ENCODE measurements at regions not wholly inside any gene's neighbourhood (a gene's known extent, or its start where the extent isn't known, plus 50 kb on each side); places are given as distances from the start of the nearest gene placed in this dataset.

- no peak for TF ChIP-seq CTCF (IDR thresholded peaks at IDR 0.05)
- TF ChIP-seq POLR2AphosphoS5 (IDR thresholded peaks at IDR 0.05; ENCODE audit: insufficient read depth in 1 of 2, low read depth in 1 of 2) = no peak
- no peak for TF ChIP-seq POLR2A (IDR thresholded peaks at IDR 0.05)
Observed at GRCh38 chr4:186953599-186954260, 230.1 kb upstream of the FAT1 start.
